ENCODE measurements at regions not wholly inside any gene's neighbourhood (a gene's known extent, or its start where the extent isn't known, plus 50 kb on each side); places are given as distances from the start of the nearest gene placed in this dataset.

DNA sequence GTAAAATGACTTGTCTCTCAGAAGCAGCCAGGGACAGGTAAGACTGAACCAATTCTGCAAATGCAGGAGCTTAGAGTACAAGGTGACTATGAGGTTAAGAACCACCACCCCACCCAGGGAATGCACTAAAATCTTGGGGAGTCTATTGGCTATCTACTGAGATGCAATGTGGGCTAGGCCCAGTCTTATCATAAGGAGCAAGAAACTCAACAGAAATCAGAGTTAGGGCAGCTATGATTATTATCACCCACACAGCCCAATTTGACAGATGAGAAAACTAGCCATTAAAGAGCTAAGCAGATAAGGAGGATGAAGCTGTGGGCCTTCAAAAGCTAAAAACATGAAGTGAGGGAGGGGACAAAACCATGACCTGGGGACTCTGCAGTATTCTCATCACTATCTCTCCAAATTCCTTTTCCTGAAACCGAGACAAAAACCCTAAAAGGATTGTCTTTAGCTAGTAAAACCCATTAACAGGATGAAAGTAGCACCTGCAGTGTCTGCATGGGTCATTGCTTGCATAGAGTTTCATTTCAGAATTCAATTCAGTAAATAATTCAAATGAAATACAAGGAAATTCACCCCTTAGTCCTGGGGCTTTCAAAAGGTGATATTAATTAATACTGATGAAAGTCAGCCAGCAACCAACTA is 68.8 kb upstream of the USP47 start:
- Histone ChIP-seq H3K4me3 (no peak overlapping the region), H3K27me3 (no peaks in the 10 kb centered on the region), H3K36me3 (no peaks in the 10 kb centered on the region), H3K27ac (no peak overlapping the region), H3K4me1 (no peaks in the 10 kb centered on the region), H3K9me3 (no peaks in the 10 kb centered on the region)
- DNase-seq (ENCODE audit: low spot score) = no peak
- TF ChIP-seq, protein P1, sequence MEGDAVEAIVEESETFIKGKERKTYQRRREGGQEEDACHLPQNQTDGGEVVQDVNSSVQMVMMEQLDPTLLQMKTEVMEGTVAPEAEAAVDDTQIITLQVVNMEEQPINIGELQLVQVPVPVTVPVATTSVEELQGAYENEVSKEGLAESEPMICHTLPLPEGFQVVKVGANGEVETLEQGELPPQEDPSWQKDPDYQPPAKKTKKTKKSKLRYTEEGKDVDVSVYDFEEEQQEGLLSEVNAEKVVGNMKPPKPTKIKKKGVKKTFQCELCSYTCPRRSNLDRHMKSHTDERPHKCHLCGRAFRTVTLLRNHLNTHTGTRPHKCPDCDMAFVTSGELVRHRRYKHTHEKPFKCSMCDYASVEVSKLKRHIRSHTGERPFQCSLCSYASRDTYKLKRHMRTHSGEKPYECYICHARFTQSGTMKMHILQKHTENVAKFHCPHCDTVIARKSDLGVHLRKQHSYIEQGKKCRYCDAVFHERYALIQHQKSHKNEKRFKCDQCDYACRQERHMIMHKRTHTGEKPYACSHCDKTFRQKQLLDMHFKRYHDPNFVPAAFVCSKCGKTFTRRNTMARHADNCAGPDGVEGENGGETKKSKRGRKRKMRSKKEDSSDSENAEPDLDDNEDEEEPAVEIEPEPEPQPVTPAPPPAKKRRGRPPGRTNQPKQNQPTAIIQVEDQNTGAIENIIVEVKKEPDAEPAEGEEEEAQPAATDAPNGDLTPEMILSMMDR (IDR thresholded peaks at IDR 0.05) = no peak

DNA sequence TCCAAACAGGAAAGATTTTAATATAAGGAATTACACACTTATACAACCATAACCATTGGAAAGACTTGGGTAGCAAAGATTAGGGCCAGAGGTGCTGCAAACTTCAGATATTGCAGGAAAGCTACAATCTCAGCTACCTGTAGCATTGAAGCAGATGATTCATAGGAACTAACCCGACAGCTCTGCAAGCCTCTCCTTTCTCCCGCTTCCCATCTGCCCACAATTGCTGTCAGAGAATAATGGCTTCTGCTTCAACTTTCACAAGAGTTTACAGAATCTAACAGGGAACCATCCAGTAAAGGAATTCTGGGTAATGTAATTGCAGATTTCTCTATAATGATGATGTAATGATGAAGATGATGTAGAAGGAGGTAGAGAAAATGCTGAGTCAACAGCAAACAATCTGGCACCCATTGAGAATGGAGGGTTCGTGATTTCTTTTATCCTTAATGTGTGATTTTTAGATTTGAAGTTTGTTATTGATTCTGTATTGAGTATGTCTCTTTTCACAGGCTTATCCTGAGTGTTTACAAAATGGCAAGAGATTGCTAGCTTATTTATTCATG is 70.8 kb upstream of the USP47 start:
- Histone ChIP-seq H3K4me1 (no peaks in the 10 kb centered on the region), H3K27me3 (no peaks in the 10 kb centered on the region), H3K9me3 (no peaks in the 10 kb centered on the region), H3K27ac (no peak overlapping the region), H3K36me3 (no peaks in the 10 kb centered on the region), H3K4me3 (no peak overlapping the region)
- no peak for DNase-seq (ENCODE audit: low spot score)
- TF ChIP-seq, protein P1 (IDR thresholded peaks at IDR 0.05) = no peak

DNA sequence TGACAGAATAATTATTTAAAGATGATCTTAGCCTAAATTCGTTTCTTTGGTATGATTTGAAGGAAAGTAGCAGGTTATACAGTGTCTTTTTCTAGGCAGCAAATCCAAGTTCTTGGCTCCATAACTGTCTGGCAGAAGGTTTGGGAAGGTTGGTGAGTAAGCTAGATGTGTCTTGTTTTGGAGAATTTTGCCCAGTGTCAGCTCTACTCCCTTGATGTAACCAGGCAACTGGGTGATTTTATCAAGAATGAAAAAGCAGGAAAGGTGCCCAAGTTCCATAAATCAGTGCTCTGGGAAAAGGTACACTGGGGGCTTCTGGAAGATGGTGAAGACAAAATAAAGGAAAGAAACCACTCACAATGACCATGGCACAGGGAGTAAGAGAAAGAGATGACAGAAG is 71.5 kb upstream of the USP47 start:
- Histone ChIP-seq H3K36me3 (no peaks in the 10 kb centered on the region), H3K27me3 (no peaks in the 10 kb centered on the region), H3K9me3 (no peaks in the 10 kb centered on the region), H3K27ac (no peak overlapping the region), H3K4me3 (no peak overlapping the region), H3K4me1 (no peaks in the 10 kb centered on the region)
- TF ChIP-seq, protein P1 (IDR thresholded peaks at IDR 0.05) = no peak
- DNase-seq (ENCODE audit: low spot score) = no peak

DNA sequence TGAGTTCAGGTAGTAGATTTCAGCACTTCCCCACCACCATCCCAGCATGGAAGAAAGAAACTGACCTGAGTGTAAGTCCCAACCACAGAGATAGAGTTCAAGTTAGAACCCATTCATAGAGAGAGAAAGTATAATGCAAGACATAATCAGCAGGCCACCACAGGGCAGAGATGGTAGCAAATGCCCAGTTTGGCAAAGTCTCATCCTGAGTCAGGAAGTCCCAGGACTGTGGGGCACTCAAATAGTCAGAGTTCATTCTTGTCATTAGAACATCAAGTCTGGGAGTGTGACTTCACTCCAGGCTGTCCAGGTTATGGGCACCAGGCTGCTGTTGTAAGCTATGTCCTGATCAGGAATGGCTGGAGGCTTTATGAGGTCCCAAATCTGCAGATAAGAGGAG is 72.0 kb upstream of the USP47 start:
- no peaks in the 10 kb centered on the region for H3K9me3 ChIP-seq
- no peaks in the 10 kb centered on the region for H3K4me1 ChIP-seq
- no peaks in the 10 kb centered on the region for H3K36me3 ChIP-seq
- no peak overlapping the region for H3K4me3 ChIP-seq
- no peaks in the 10 kb centered on the region for H3K27me3 ChIP-seq
- TF ChIP-seq, protein P1 (IDR thresholded peaks at IDR 0.05) = no peak
- no peak for DNase-seq (ENCODE audit: low spot score)
- H3K27ac ChIP-seq = no peak overlapping the region

DNA sequence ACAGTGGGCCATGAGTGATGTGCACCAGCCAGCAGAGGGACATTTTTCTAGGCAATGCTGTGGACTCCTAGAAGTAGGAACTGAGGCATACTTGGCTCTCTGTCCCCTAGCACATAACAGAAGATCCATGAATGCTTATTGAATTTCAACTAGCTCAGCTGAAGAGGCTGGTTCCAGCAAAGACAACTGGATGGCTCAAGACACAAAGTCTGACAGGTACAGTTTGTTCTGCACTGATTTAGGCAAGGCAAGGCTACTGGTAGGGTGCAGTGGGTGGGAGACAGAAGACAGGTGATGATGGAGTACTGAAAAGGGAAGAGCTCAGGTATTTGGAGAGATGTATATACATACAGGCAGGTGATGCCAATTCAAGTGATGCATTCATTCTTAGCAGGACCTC is 72.4 kb upstream of the USP47 start:
- no peaks in the 10 kb centered on the region for H3K9me3 ChIP-seq
- no peaks in the 10 kb centered on the region for H3K36me3 ChIP-seq
- H3K27ac ChIP-seq = no peak overlapping the region
- TF ChIP-seq, protein P1 (IDR thresholded peaks at IDR 0.05) = no peak
- DNase-seq (ENCODE audit: low spot score) = no peak
- H3K4me1 ChIP-seq = no peaks in the 10 kb centered on the region
- H3K4me3 ChIP-seq = no peak overlapping the region
- H3K27me3 ChIP-seq = no peaks in the 10 kb centered on the region

DNA sequence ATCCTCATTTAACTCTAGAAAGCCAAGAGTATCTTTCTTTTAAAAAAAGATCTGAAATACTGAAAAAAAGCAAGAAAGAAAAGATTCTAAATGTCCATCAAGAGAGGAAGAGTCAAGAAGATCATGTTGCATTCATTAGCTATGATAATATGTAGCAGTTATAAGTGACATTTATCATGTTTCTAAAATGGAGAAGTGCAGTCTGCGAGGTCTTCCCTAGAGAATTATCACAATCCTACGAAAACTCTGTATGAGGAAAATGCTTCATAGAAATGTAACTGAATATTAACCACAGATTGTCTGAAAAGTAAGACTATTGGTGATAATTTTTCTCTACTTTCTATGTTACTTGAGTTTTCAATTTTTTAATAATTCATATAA is 77.4 kb upstream of the USP47 start:
- no peak for DNase-seq (ENCODE audit: low spot score)
- Histone ChIP-seq H3K4me3 (no peak overlapping the region), H3K27me3 (no peaks in the 10 kb centered on the region), H3K36me3 (no peaks in the 10 kb centered on the region), H3K4me1 (no peaks in the 10 kb centered on the region), H3K9me3 (no peaks in the 10 kb centered on the region), H3K27ac (no peak overlapping the region)
- TF ChIP-seq, protein P1 (IDR thresholded peaks at IDR 0.05) = no peak
